Adrenal gland (tissue), 9 donors: ENCODE measurements at regions not wholly inside any gene's neighbourhood (a gene's known extent, or its start where the extent isn't known, plus 50 kb on each side); places are given as distances from the start of the nearest gene placed in this dataset.

ENCODE experiments used
- DNase-seq, 7 donors: peaks; one replicate each; pipeline ENCODE4 v3.0.0-alpha.2; 2019 to 2020
- H3K27ac ChIP-seq, 5 donors: fragments of 200-600 bp; sonication (generic) in 4 of 5; 1 replicate in 3 of 5; 2 replicates in 2 of 5; pipeline versions ENCODE4 v1.5.1 to v1.8.0; 2016 to 2020; ENCODE audit warnings: mild to moderate bottlenecking in 1 of 5
- H3K27me3 ChIP-seq: fragments of 200-600 bp; 2 replicates; pipeline ENCODE4 v1.8.0; 2021
- H3K36me3 ChIP-seq, 2 donors: fragments of 200-600 bp; replicated peaks in 1 of 2; 1 replicate in 1 of 2; 2 replicates in 1 of 2; pipeline versions ENCODE4 v1.5.1 to v1.8.0; 2018 to 2022
- H3K4me1 ChIP-seq, 2 donors: fragments of 200-600 bp; replicated peaks in 1 of 2; 1 replicate in 1 of 2; 2 replicates in 1 of 2; pipeline versions ENCODE4 v1.5.1 to v1.8.0; 2018 to 2021
- H3K4me3 ChIP-seq, 4 donors: fragments of 200-600 bp; sonication (generic) in 3 of 4; one replicate each; pipeline ENCODE4 v1.5.1; 2016 to 2018
- H3K9me3 ChIP-seq, 3 donors: fragments of 200-600 bp; sonication (generic) in 1 of 3; replicated peaks in 1 of 3; 1 replicate in 2 of 3; 2 replicates in 1 of 3; pipeline versions ENCODE4 v1.5.1 to v1.8.0; 2016 to 2021
- POLR2A ChIP-seq, 2 donors: fragments of 450-650 bp; IDR thresholded peaks; one replicate each; pipeline ENCODE4 v1.6.1; 2017; ENCODE audit warnings: antibody characterized with exemption in 2 of 2, mild to moderate bottlenecking in 2 of 2, moderate library complexity in 1 of 2
- WGBS, 4 donors: extraction: QIAGEN DNeasy Blood & Tissue Kit in 2 of 4; methylation state at CpG; one replicate each; pipeline versions ENCODE4 v1.1.5 to v1.1.7; 2013 to 2017; 5-methylcytosine and 5-hydroxymethylcytosine counted together
- intact Hi-C, 2 donors: fragments of 100-400 bp; cut with DNase I; formaldehyde crosslinking; loops; one replicate each; pipeline versions ENCODE4 v1.14.1 to v1.15.0; 2022 to 2023
- TF ChIP-seq, protein P1 (sequence below), 6 experiments: fragments of 450-650 bp in 4 of 6; fragments of 200-600 bp in 2 of 6; sonication (generic) in 1 of 6; IDR thresholded peaks; 1 replicate in 5 of 6; 2 replicates in 1 of 6; pipeline versions ENCODE4 v1.5.1 to v1.8.0; 2016 to 2021; ENCODE audit warnings: antibody characterized with exemption in 6 of 6, mild to moderate bottlenecking in 2 of 6, moderate library complexity in 1 of 6
- donor health status: healthy with polysubstance abuse.
- donor health status: Bipolar disorder and iron deficiency.
- donor health status: DM: yes; HTN: yes; CAD: no.
- donor health status: DM: no; HTN: no; CAD: no.
- donor health status: DM: no; HTN: no; CAD: no.

- no peak for DNase-seq
- no peak overlapping the region for H3K27ac ChIP-seq
- no peaks in the 10 kb centered on the region for H3K9me3 ChIP-seq
- H3K27me3 ChIP-seq: no peaks in the 10 kb centered on the region
- H3K4me3 ChIP-seq: no peak overlapping the region
- WGBS, 4 donors: 51 to 73% (median 54%) methylated on average over 3 of the region's 3 CpGs
- H3K36me3 ChIP-seq: no peaks in the 10 kb centered on the region
- intact Hi-C loops: no loop called here
- no peak for TF ChIP-seq POLR2A (IDR thresholded peaks at IDR 0.05)
- TF ChIP-seq, protein P1, sequence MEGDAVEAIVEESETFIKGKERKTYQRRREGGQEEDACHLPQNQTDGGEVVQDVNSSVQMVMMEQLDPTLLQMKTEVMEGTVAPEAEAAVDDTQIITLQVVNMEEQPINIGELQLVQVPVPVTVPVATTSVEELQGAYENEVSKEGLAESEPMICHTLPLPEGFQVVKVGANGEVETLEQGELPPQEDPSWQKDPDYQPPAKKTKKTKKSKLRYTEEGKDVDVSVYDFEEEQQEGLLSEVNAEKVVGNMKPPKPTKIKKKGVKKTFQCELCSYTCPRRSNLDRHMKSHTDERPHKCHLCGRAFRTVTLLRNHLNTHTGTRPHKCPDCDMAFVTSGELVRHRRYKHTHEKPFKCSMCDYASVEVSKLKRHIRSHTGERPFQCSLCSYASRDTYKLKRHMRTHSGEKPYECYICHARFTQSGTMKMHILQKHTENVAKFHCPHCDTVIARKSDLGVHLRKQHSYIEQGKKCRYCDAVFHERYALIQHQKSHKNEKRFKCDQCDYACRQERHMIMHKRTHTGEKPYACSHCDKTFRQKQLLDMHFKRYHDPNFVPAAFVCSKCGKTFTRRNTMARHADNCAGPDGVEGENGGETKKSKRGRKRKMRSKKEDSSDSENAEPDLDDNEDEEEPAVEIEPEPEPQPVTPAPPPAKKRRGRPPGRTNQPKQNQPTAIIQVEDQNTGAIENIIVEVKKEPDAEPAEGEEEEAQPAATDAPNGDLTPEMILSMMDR (IDR thresholded peaks at IDR 0.05): no peak
- H3K4me1 ChIP-seq: no peaks in the 10 kb centered on the region
Observed at GRCh38 chr4:28621591-28621990, 1761.0 kb downstream of the STIM2 start.

DNA sequence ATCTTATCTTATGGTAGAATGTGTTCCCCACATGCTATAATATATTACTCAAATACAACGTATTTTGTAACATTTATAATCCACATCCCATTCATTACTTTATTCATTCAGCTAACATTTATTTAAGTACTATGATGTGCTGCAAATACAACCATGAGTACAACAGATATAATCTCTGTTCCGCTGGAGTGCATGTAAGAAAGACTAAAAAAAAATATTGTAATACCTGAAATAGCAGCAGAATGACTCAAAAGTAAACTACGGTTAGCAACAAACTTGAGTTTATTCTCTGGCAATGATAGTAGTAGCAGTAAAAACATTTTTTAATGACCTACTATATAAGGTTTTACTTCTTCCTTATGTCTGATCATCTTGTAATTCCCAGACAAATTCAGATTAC, 1776.3 kb downstream of the STIM2 start:
- H3K4me3 ChIP-seq: no peak overlapping the region
- no peak for DNase-seq
- no peak overlapping the region for H3K27ac ChIP-seq
- H3K27me3 ChIP-seq: no peaks in the 10 kb centered on the region
- TF ChIP-seq, protein P1 (IDR thresholded peaks at IDR 0.05): no peak
- TF ChIP-seq POLR2A (IDR thresholded peaks at IDR 0.05): no peak
- 71 to 79% (median 73%) methylated on average over 3 of the region's 3 CpGs for WGBS, 4 donors
- H3K4me1 ChIP-seq: no peaks in the 10 kb centered on the region
- no peaks in the 10 kb centered on the region for H3K36me3 ChIP-seq
- H3K9me3 ChIP-seq: no peaks in the 10 kb centered on the region
- intact Hi-C loops: no loop called here

DNA sequence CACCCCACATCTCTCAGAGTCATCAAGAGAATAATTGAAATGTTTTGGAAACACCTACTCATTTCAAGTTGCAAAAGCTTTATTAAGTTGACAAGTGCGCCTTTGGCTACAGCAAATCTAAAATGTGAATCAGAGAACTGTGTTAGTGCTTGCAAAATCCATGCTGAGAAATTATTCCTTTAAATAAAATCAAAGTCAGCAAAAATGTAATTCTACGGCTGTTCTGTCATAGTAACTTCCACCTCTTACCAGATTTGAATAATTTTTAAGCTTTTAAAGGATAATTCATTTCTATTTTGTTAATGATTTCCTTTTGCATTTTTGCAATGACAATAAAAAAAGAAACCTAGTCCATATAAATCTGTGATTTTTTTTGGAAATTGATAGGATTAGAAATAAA, 1779.1 kb downstream of the STIM2 start:
- intact Hi-C loops: no loop called here
- no peaks in the 10 kb centered on the region for H3K9me3 ChIP-seq
- no peaks in the 10 kb centered on the region for H3K4me1 ChIP-seq
- WGBS, 4 donors: 62 to 89% (median 71%) methylated on average over 2 of the region's 2 CpGs
- H3K4me3 ChIP-seq: no peak overlapping the region
- TF ChIP-seq, protein P1 (IDR thresholded peaks at IDR 0.05): no peak
- no peak for TF ChIP-seq POLR2A (IDR thresholded peaks at IDR 0.05)
- DNase-seq: no peak
- H3K27ac ChIP-seq: no peak overlapping the region
- H3K27me3 ChIP-seq: no peaks in the 10 kb centered on the region
- no peaks in the 10 kb centered on the region for H3K36me3 ChIP-seq

GRCh38 chr4:28654618-28655017, 1794.0 kb downstream of the STIM2 start:
- H3K27me3 ChIP-seq: no peaks in the 10 kb centered on the region
- WGBS, 4 donors: 59 to 69% (median 63%) methylated on average over 3 of the region's 3 CpGs
- DNase-seq: no peak
- H3K36me3 ChIP-seq: no peaks in the 10 kb centered on the region
- TF ChIP-seq, protein P1 (IDR thresholded peaks at IDR 0.05): no peak
- TF ChIP-seq POLR2A (IDR thresholded peaks at IDR 0.05): no peak
- H3K4me1 ChIP-seq: no peaks in the 10 kb centered on the region
- H3K9me3 ChIP-seq: peaks cover 0 to 4% (median 0%) of the 10 kb centered on the region in 3 donors
- intact Hi-C loops: no loop called here
- H3K4me3 ChIP-seq: no peak overlapping the region
- no peak overlapping the region for H3K27ac ChIP-seq
